ENCODE measurements at regions not wholly inside any gene's neighbourhood (a gene's known extent, or its start where the extent isn't known, plus 50 kb on each side); places are given as distances from the start of the nearest gene placed in this dataset.
"Not testable (repeated sequence)": the region's sequence is repeated elsewhere in the genome, so short reads cannot be mapped to it uniquely, and the experiment has no call there.

- peaks cover 4% of the 10 kb centered on the region; the same call in 1 of the 2 replicates for H3K4me1 ChIP-seq (ENCODE audit: insufficient read depth, low read length)
- no peaks in the 10 kb centered on the region for H3K36me3 ChIP-seq (ENCODE audit: insufficient read depth, low read depth, low read length)
- H3K27me3 ChIP-seq (ENCODE audit: insufficient read depth, low read length), result no peaks in the 10 kb centered on the region
- H3K4me3 ChIP-seq (ENCODE audit: low read length), result no peak overlapping the region
- H3K27ac ChIP-seq (ENCODE audit: low read length), result no peak overlapping the region
- H3K9me3 ChIP-seq (ENCODE audit: insufficient read depth, low read depth, low read length), result no peaks in the 10 kb centered on the region
- no peak overlapping the region for H3K9ac ChIP-seq (ENCODE audit: low read depth, low read length)
These were observed 309.2 kb downstream of the BRD1 start for GRCh38 chr22:49518436-49518970.

GRCh38 chr22:49517667-49518185, 309.9 kb downstream of the BRD1 start:
- Histone ChIP-seq H3K27me3 (ENCODE audit: insufficient read depth, low read length) (no peaks in the 10 kb centered on the region), H3K4me1 (ENCODE audit: insufficient read depth, low read length) (peaks cover 8% of the 10 kb centered on the region), H3K9ac (ENCODE audit: low read depth, low read length) (no peak overlapping the region), H3K9me3 (ENCODE audit: insufficient read depth, low read depth, low read length) (no peaks in the 10 kb centered on the region), H3K27ac (ENCODE audit: low read length) (no peak overlapping the region), H3K4me3 (ENCODE audit: low read length) (no peak overlapping the region), H3K36me3 (ENCODE audit: insufficient read depth, low read depth, low read length) (no peaks in the 10 kb centered on the region)

DNA sequence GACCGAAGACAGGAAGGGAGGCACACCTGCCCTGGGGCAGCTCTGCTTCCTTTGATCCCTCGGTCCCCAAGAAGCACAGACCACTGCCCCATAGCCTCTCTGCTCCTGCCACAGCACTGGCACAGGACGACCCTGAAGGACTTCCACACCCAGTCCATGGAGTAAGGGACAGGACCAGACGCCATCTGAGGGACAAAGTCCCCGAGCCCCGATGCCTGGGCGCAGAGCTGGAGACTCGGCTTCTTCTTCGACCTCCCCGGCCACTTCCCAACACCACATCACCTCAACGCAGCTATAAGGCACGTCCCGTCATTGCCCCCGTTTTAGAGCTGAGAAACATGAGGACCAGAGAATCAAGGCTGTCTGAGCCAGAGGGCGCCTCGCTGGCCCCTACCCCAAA, 310.5 kb downstream of the BRD1 start:
- Histone ChIP-seq H3K36me3 (ENCODE audit: insufficient read depth, low read depth, low read length) (no peaks in the 10 kb centered on the region), H3K27ac (ENCODE audit: low read length) (no peak overlapping the region), H3K9me3 (ENCODE audit: insufficient read depth, low read depth, low read length) (no peaks in the 10 kb centered on the region), H3K27me3 (ENCODE audit: insufficient read depth, low read length) (no peaks in the 10 kb centered on the region), H3K9ac (ENCODE audit: low read depth, low read length) (no peak overlapping the region), H3K4me3 (ENCODE audit: low read length) (no peak overlapping the region), H3K4me1 (ENCODE audit: insufficient read depth, low read length) (peaks cover 14% of the 10 kb centered on the region)

GRCh38 chr22:49515475-49515874, 312.2 kb downstream of the BRD1 start:
- Histone ChIP-seq H3K27ac (ENCODE audit: low read length) (no peak overlapping the region), H3K4me3 (ENCODE audit: low read length) (no peak overlapping the region), H3K9me3 (ENCODE audit: insufficient read depth, low read depth, low read length) (no peaks in the 10 kb centered on the region; the same call in 1 of the 2 replicates), H3K9ac (ENCODE audit: low read depth, low read length) (no peak overlapping the region), H3K4me1 (ENCODE audit: insufficient read depth, low read length) (peaks cover 17% of the 10 kb centered on the region), H3K27me3 (ENCODE audit: insufficient read depth, low read length) (no peaks in the 10 kb centered on the region), H3K36me3 (ENCODE audit: insufficient read depth, low read depth, low read length) (no peaks in the 10 kb centered on the region)

DNA sequence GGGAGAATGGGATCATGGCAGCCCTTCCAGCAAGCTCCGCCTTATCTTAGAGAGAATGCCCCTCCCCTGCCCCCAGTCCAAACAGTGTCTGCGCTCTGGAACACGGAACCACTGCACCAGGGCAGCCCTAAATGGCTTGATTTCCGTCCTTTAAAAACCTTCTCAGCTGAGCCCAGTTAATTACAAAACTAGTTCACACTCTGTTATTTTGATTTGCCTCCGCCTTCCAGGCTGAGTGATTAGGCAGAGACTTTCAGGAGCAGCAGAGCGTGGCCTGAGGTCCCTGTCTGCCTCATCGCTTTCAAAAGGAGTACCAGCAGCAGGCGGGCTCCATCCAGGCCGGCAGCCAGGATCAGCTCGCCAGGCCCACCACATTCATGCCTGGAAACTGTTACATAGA, 313.0 kb downstream of the BRD1 start:
- Histone ChIP-seq H3K36me3 (ENCODE audit: insufficient read depth, low read depth, low read length) (no peaks in the 10 kb centered on the region), H3K9ac (ENCODE audit: low read depth, low read length) (no peak overlapping the region), H3K27me3 (ENCODE audit: insufficient read depth, low read length) (no peaks in the 10 kb centered on the region), H3K27ac (ENCODE audit: low read length) (no peak overlapping the region), H3K4me3 (ENCODE audit: low read length) (no peak overlapping the region), H3K9me3 (ENCODE audit: insufficient read depth, low read depth, low read length) (no peaks in the 10 kb centered on the region; the same call in 1 of the 2 replicates), H3K4me1 (ENCODE audit: insufficient read depth, low read length) (peaks cover 17% of the 10 kb centered on the region)

DNA sequence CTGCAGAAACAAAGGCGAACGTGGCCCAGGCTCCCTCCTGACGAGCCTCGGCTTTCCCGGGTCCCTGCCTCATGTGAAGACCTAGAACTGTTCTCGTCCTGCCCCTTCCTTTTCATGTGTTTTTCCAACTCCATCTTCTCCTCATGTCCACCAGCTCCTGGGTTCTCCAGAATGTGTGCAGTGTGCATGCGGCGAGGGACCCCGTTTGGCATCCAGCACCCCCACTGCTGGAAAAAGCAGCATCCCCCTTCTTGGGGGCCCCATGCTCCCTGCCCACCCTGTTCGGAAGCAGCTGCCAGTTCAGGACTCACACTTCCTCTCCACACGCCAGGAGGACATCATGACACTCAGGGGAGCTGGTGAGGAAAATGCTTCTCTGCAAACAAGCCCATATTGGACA, 313.5 kb downstream of the BRD1 start:
- Histone ChIP-seq H3K9me3 (ENCODE audit: insufficient read depth, low read depth, low read length) (no peaks in the 10 kb centered on the region; the same call in 1 of the 2 replicates), H3K4me3 (ENCODE audit: low read length) (no peak overlapping the region), H3K27me3 (ENCODE audit: insufficient read depth, low read length) (no peaks in the 10 kb centered on the region), H3K27ac (ENCODE audit: low read length) (no peak overlapping the region), H3K36me3 (ENCODE audit: insufficient read depth, low read depth, low read length) (no peaks in the 10 kb centered on the region), H3K9ac (ENCODE audit: low read depth, low read length) (no peak overlapping the region), H3K4me1 (ENCODE audit: insufficient read depth, low read length) (peaks cover 17% of the 10 kb centered on the region)

GRCh38 chr22:49513358-49513851, 314.3 kb downstream of the BRD1 start:
- Histone ChIP-seq H3K9ac (ENCODE audit: low read depth, low read length) (peak overlapping the region; percentile 2; the same call in 1 of the 2 replicates), H3K27ac (ENCODE audit: low read length) (peak overlapping the region; percentile 41), H3K4me1 (ENCODE audit: insufficient read depth, low read length) (peaks cover 17% of the 10 kb centered on the region), H3K36me3 (ENCODE audit: insufficient read depth, low read depth, low read length) (no peaks in the 10 kb centered on the region), H3K4me3 (ENCODE audit: low read length) (peak overlapping the region; percentile 57; the same call in 1 of the 2 replicates), H3K27me3 (ENCODE audit: insufficient read depth, low read length) (no peaks in the 10 kb centered on the region), H3K9me3 (ENCODE audit: insufficient read depth, low read depth, low read length) (no peaks in the 10 kb centered on the region; the same call in 1 of the 2 replicates)

- Histone ChIP-seq H3K9me3 (ENCODE audit: insufficient read depth, low read depth, low read length) (no peaks in the 10 kb centered on the region; the same call in 1 of the 2 replicates), H3K27ac (ENCODE audit: low read length) (peak overlapping the region; percentile 41), H3K4me1 (ENCODE audit: insufficient read depth, low read length) (peaks cover 17% of the 10 kb centered on the region), H3K4me3 (ENCODE audit: low read length) (peak overlapping the region; percentile 57), H3K9ac (ENCODE audit: low read depth, low read length) (no peak overlapping the region), H3K27me3 (ENCODE audit: insufficient read depth, low read length) (no peaks in the 10 kb centered on the region), H3K36me3 (ENCODE audit: insufficient read depth, low read depth, low read length) (no peaks in the 10 kb centered on the region)
These were observed 315.0 kb downstream of the BRD1 start for GRCh38 chr22:49512487-49513165.

- H3K27me3 ChIP-seq (ENCODE audit: insufficient read depth, low read length); H3K27ac ChIP-seq (ENCODE audit: low read length); H3K36me3 ChIP-seq (ENCODE audit: insufficient read depth, low read depth, low read length); H3K4me3 ChIP-seq (ENCODE audit: low read length); H3K9me3 ChIP-seq (ENCODE audit: insufficient read depth, low read depth, low read length); H3K9ac ChIP-seq (ENCODE audit: low read depth, low read length): not testable (repeated sequence)
- H3K4me1 ChIP-seq (ENCODE audit: insufficient read depth, low read length), result peaks cover 17% of the 10 kb centered on the region
These were observed 316.1 kb downstream of the BRD1 start for GRCh38 chr22:49511393-49512189.

GRCh38 chr22:49510718-49511117, 317.0 kb downstream of the BRD1 start:
- H3K36me3 ChIP-seq (ENCODE audit: insufficient read depth, low read depth, low read length), result no peaks in the 10 kb centered on the region
- peaks cover 17% of the 10 kb centered on the region for H3K4me1 ChIP-seq (ENCODE audit: insufficient read depth, low read length)
- no peaks in the 10 kb centered on the region for H3K27me3 ChIP-seq (ENCODE audit: insufficient read depth, low read length)
- no peak overlapping the region for H3K4me3 ChIP-seq (ENCODE audit: low read length)
- no peak overlapping the region for H3K27ac ChIP-seq (ENCODE audit: low read length)
- no peak overlapping the region for H3K9ac ChIP-seq (ENCODE audit: low read depth, low read length)
- no peaks in the 10 kb centered on the region; the same call in 1 of the 2 replicates for H3K9me3 ChIP-seq (ENCODE audit: insufficient read depth, low read depth, low read length)

DNA sequence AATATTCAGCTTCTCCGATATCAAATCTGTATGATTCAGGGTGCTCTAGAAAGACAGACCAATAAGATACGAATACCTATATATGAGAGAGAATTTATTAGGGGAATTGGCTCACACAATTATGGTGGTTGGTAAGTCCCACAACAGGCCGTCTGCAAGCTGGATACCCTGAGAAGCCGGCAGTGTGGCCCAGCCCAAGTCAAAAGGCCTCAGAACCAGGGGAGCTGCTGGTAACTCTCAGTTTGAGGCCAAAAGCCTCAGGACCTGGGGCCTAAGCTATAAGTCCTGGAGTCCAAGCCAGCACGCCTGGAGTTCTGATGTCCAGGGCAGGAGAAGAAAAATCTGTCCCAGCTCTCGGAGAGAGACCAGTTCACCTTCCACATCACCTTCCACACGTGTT, 318.7 kb downstream of the BRD1 start:
- Histone ChIP-seq H3K9me3 (ENCODE audit: insufficient read depth, low read depth, low read length) (no peaks in the 10 kb centered on the region; the same call in 1 of the 2 replicates), H3K27ac (ENCODE audit: low read length) (no peak overlapping the region), H3K27me3 (ENCODE audit: insufficient read depth, low read length) (no peaks in the 10 kb centered on the region), H3K9ac (ENCODE audit: low read depth, low read length) (no peak overlapping the region), H3K36me3 (ENCODE audit: insufficient read depth, low read depth, low read length) (no peaks in the 10 kb centered on the region), H3K4me3 (ENCODE audit: low read length) (no peak overlapping the region), H3K4me1 (ENCODE audit: insufficient read depth, low read length) (peaks cover 17% of the 10 kb centered on the region)

All from iPS-20b (cell line).